NCI-H510A treated with DMSO at 0.1 percent for 48 hours (cell line): ENCODE measurements at regions not wholly inside any gene's neighbourhood (a gene's known extent, or its start where the extent isn't known, plus 50 kb on each side); places are given as distances from the start of the nearest gene placed in this dataset.

Source experiments
- DNase-seq: peaks from one replicate; lab custom pipeline; 2025; lab: John Stamatoyannopoulos, UW

GRCh38 chr2:103734911-103735310 lies 973.1 kb downstream of the TMEM182 start:
- DNase-seq: no peak

DNA sequence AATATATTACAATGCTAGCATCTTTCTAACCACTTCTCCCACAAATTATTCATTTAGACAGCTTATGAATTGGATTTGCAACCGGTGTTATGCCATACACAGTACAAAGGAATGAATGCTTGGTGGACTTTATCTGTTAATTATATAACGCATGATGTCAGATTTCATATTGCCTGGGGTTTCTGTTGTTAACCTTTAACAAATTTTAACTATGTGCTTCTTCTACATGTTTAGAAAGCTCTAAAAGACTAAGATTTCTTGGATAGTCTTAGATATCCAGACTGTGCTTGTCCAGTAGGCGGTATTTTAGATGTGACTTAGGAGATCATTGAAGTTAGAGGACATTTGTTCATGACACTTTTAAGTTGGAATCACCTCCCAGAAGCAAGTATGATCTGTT lies 976.3 kb downstream of the TMEM182 start:
- DNase-seq: no peak

DNA sequence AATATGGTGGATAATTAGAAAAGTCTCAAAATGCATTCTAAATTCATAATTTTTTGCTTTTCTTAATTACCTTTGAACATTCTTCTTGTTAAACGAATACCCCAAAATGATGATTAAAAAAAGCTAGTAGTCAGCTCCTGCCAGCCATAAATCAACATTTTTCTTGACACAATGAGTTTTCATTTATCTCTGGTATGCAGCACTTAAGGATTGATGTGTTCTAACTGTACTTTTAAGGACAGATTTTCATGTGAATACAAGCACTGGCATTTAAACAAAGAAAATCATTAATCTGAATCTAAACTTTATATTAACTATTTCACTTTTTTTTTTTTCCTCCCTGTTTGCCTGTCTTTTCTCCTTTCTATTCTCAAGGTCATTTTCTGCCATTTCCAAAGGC lies 976.8 kb downstream of the TMEM182 start:
- DNase-seq: no peak

DNA sequence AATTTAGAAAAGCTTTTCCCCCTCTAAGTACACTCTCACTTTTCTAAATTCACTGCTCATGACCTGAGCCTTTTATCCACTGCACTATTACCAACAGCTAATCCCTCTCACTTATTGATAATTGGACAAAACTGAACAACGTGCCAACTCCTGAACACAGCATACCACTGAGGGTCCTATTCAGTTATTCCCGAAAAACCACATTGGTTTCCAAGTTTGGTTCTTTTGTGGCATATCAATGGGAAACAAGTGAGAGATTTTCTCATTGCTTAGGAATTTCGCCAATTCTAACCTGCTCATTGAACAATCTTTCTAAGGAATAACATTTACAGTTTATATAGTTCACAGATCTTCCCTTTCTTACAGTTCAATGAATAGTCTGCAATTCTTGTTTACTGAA lies 977.4 kb downstream of the TMEM182 start:
- no peak for DNase-seq

DNA sequence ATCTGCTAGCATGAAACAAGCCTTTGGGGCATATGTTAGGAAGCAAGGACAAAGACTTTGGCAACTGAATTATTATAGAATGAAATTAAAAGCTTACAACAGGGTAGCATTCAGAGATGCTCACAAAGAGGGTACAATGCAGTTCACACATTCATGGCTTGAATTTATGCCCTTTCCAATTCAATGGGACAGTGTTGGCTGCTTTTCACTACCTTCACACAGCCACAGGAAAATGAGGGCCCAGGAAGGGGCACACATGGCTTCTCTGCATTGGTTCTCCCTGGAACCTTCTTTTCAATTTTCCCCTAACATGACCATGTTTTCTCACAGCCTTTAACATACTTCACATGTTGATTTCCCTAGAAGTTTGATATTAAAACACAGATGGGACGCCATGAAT lies 978.1 kb downstream of the TMEM182 start:
- DNase-seq: no peak

GRCh38 chr2:103740631-103741030 lies 978.8 kb downstream of the TMEM182 start:
- DNase-seq: no peak

GRCh38 chr2:103743195-103743594 lies 981.4 kb downstream of the TMEM182 start:
- no peak for DNase-seq

- no peak for DNase-seq
Observed at GRCh38 chr2:103754530-103754929, 992.7 kb downstream of the TMEM182 start.

DNA sequence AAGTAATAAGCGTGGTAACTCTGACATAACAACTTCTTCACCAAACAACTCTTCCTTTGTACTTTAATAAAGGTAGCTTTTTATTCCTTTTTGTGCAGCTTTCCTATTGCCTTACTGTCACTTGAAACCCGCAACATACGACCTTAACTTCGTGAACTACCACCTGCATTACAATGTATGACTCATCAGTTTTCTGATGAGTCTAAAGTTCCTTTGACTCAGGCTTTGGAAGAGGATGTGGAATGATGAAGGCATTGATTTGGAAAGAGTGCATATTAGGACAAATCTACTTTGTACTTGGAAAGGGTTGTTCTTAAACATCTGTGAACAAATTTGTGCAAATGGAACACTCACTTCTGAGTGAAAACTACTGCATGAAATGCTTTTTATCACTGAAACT lies 1012.1 kb downstream of the TMEM182 start:
- DNase-seq: no peak

GRCh38 chr2:103780088-103780702 lies 1018.4 kb downstream of the TMEM182 start:
- DNase-seq: no peak

DNA sequence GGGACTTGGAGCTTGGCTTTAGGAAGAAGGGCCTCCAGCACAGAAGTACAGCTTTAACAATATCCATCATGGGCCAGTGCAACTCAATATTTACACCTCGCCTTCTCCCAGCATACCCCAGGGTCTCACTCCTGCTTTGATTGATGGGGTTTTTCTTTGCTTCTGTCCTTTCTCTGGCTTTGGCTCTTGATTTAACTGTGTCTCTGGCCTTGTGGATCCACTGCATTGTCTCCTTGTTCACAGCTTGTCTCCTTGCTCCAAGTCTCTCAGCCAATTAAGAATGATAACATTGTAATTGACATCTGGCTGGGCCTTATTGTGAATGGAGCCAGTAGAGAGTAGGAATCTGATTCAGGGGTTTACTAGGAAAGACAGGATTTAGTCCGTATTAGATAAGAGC lies 1019.5 kb downstream of the TMEM182 start:
- no peak for DNase-seq

GRCh38 chr2:103784261-103784660 lies 1022.4 kb downstream of the TMEM182 start:
- no peak for DNase-seq

DNA sequence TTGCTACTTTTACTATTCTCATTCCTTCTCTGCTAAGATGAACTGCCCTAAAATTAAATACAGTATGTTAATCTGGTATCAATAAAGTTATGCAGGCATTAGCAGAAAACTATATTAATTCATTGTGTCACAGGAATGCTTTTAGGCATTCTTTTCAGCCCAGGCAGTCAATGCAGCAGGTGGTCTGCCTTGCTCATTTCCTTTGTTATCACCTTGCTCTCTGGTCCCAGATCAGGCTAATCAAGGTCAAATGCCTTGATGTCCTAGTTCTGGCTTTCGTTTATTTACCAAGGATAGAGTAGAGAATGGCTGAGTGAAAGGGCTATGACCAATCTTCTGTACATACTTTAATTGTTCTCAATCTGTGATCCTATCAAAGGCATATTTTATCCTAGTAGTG lies 1023.6 kb downstream of the TMEM182 start:
- no peak for DNase-seq

GRCh38 chr2:103785956-103786355 lies 1024.1 kb downstream of the TMEM182 start:
- no peak for DNase-seq

DNA sequence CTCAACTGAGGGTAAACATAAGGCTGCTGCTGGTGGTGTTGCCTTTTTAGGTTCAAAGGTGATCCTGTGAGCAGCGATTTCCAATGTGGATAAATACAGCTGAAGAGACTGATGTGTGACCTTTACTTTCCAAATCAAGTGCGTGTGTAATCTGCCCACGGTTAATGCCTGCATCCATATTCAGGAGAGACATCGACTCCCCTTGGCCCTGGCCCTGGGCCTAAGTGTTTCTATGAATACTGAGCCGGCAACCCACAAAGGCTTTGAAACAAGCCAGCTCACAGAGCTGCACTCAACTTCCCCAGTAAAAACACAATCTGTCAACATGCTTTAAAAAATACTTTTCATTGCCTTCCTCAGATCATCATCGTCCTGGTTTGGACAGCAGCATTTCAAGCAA lies 1026.6 kb downstream of the TMEM182 start:
- no peak for DNase-seq

GRCh38 chr2:103788951-103789350 lies 1027.1 kb downstream of the TMEM182 start:
- no peak for DNase-seq

- no peak for DNase-seq
Observed at GRCh38 chr2:103789381-103790095, 1027.7 kb downstream of the TMEM182 start.

GRCh38 chr2:103792042-103792441 lies 1030.2 kb downstream of the TMEM182 start:
- DNase-seq: no peak

DNA sequence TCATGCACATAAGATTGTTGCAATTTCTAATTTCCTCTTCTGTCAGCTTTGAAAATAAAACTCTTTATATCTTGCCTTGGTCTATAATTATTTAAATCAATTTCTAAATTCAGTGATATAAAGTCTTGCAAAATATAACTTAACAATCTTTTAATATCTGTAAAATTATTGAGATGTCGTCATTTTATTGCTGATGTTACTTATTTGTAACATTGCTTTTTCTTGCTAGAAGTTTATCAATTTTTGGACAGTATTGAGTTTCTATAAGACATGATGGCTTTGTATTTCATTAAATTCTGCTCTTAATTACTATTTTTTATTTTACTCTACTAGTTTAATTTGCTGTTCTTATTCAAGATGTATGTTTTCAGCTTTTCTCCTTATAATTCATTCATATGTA lies 1036.5 kb downstream of the TMEM182 start:
- DNase-seq: no peak

GRCh38 chr2:103804013-103804412 lies 1042.2 kb downstream of the TMEM182 start:
- DNase-seq: no peak

GRCh38 chr2:103805746-103806145 lies 1043.9 kb downstream of the TMEM182 start:
- DNase-seq: no peak

DNA sequence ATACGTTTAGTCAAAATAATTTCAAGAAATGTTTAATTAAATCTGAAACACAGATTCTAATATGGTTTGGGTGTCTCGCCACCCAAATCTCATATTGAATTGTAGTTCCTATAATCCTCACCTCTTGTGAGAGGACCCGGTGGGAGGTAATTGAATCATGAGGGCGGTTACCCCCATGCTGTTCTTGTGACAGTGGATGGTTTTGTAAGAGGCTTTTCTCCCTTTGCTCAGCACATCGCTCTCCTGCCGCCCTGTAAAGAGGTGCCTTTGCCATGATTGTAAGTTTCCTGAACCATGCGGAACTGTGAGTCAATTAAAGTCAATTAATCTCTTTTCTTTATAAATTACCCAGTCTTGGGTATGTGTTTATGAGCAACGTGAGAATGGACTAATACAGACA lies 1045.1 kb upstream of the POU3F3 start:
- DNase-seq: no peak

DNA sequence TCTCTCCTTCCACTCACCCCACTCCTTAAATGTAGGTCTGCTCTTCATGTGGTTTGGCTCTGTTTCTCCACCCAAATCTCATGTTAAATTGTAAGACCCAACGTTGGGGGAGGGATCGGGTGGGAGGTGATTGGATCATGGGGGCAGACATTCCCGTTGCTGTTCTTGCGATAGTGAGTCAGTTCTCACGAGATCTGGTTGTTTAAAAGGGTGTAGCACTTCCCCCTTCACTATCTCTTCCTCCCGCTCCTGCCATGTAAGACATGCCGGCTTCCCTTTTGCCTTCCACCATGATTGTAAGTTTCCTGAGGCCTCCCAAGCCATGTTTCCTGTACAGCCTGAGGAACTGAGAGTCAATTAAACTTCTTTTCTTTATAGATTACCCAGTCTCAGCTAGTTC lies 1044.5 kb upstream of the POU3F3 start:
- no peak for DNase-seq

DNA sequence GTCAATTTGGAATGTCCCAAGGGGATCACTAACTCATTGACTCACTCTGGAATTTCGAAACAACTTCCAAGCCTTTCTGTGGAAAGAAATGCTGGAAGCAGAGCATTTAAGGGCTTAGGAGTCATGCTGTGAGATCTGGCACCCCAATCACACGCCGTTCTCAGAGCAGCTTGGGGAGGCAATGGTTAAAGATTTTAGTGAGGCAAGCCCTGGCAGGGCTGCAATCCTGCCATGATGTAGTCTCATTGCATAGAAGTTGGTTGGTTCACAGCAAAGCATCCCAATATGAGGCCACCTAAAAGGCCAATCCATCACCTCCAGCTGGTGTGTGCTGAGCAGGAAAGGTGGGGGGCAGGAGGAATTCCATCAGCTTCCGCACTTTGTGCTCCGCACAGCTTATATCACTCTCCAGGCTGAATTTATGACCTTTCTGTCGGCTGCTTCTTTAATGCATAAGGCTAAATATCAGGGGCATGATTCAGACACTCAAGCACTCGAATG lies 1043.9 kb upstream of the POU3F3 start:
- DNase-seq: no peak
